ENCODE measurements at regions not wholly inside any gene's neighbourhood (a gene's known extent, or its start where the extent isn't known, plus 50 kb on each side); places are given as distances from the start of the nearest gene placed in this dataset.

GRCh38 chr2:19702267-19702666 is 199.5 kb downstream of the TTC32 start:
- H3K36me3 ChIP-seq (ENCODE audit: control insufficient read depth, insufficient read depth, low read length), result no peaks in the 10 kb centered on the region
- no peak overlapping the region for H3K4me3 ChIP-seq (ENCODE audit: low read depth, low read length)
- no peaks in the 10 kb centered on the region for H3K4me1 ChIP-seq (ENCODE audit: control insufficient read depth, insufficient read depth, low read length)
- no peaks in the 10 kb centered on the region for H3K27me3 ChIP-seq (ENCODE audit: control insufficient read depth, insufficient read depth, low read length)
- H3K9me3 ChIP-seq (ENCODE audit: control insufficient read depth, insufficient read depth, low read depth, low read length), result peaks cover 2% of the 10 kb centered on the region
- H3K9ac ChIP-seq (ENCODE audit: low read length), result no peak overlapping the region
- H3K27ac ChIP-seq (ENCODE audit: low read depth, low read length), result no peak overlapping the region

- Histone ChIP-seq H3K9me3 (ENCODE audit: control insufficient read depth, insufficient read depth, low read depth, low read length) (peaks cover 7% of the 10 kb centered on the region), H3K27me3 (ENCODE audit: control insufficient read depth, insufficient read depth, low read length) (no peaks in the 10 kb centered on the region), H3K9ac (ENCODE audit: low read length) (no peak overlapping the region), H3K4me1 (ENCODE audit: control insufficient read depth, insufficient read depth, low read length) (no peaks in the 10 kb centered on the region), H3K4me3 (ENCODE audit: low read depth, low read length) (no peak overlapping the region), H3K36me3 (ENCODE audit: control insufficient read depth, insufficient read depth, low read length) (no peaks in the 10 kb centered on the region), H3K27ac (ENCODE audit: low read depth, low read length) (no peak overlapping the region)
These were observed 200.8 kb downstream of the TTC32 start for GRCh38 chr2:19700861-19701585.

GRCh38 chr2:19697131-19697530 is 204.7 kb downstream of the TTC32 start:
- peaks cover 7% of the 10 kb centered on the region for H3K9me3 ChIP-seq (ENCODE audit: control insufficient read depth, insufficient read depth, low read depth, low read length)
- H3K4me3 ChIP-seq (ENCODE audit: low read depth, low read length), result no peak overlapping the region
- no peak overlapping the region for H3K27ac ChIP-seq (ENCODE audit: low read depth, low read length)
- H3K27me3 ChIP-seq (ENCODE audit: control insufficient read depth, insufficient read depth, low read length), result no peaks in the 10 kb centered on the region
- H3K4me1 ChIP-seq (ENCODE audit: control insufficient read depth, insufficient read depth, low read length), result no peaks in the 10 kb centered on the region
- H3K9ac ChIP-seq (ENCODE audit: low read length), result no peak overlapping the region
- H3K36me3 ChIP-seq (ENCODE audit: control insufficient read depth, insufficient read depth, low read length), result no peaks in the 10 kb centered on the region

GRCh38 chr2:19695706-19696105 is 206.1 kb downstream of the TTC32 start:
- Histone ChIP-seq H3K27ac (ENCODE audit: low read depth, low read length) (no peak overlapping the region), H3K9ac (ENCODE audit: low read length) (no peak overlapping the region), H3K4me3 (ENCODE audit: low read depth, low read length) (no peak overlapping the region), H3K36me3 (ENCODE audit: control insufficient read depth, insufficient read depth, low read length) (no peaks in the 10 kb centered on the region), H3K9me3 (ENCODE audit: control insufficient read depth, insufficient read depth, low read depth, low read length) (peaks cover 7% of the 10 kb centered on the region), H3K4me1 (ENCODE audit: control insufficient read depth, insufficient read depth, low read length) (no peaks in the 10 kb centered on the region), H3K27me3 (ENCODE audit: control insufficient read depth, insufficient read depth, low read length) (no peaks in the 10 kb centered on the region)

GRCh38 chr2:19691892-19692291 is 209.9 kb downstream of the TTC32 start:
- Histone ChIP-seq H3K27me3 (ENCODE audit: control insufficient read depth, insufficient read depth, low read length) (no peaks in the 10 kb centered on the region), H3K9ac (ENCODE audit: low read length) (no peak overlapping the region), H3K9me3 (ENCODE audit: control insufficient read depth, insufficient read depth, low read depth, low read length) (peaks cover 2% of the 10 kb centered on the region; the same call in 1 of the 2 replicates), H3K4me3 (ENCODE audit: low read depth, low read length) (no peak overlapping the region), H3K36me3 (ENCODE audit: control insufficient read depth, insufficient read depth, low read length) (no peaks in the 10 kb centered on the region), H3K27ac (ENCODE audit: low read depth, low read length) (no peak overlapping the region), H3K4me1 (ENCODE audit: control insufficient read depth, insufficient read depth, low read length) (no peaks in the 10 kb centered on the region)

GRCh38 chr2:19690429-19690828 is 211.4 kb downstream of the TTC32 start:
- H3K4me1 ChIP-seq (ENCODE audit: control insufficient read depth, insufficient read depth, low read length), result no peaks in the 10 kb centered on the region
- no peaks in the 10 kb centered on the region for H3K36me3 ChIP-seq (ENCODE audit: control insufficient read depth, insufficient read depth, low read length)
- H3K9ac ChIP-seq (ENCODE audit: low read length), result no peak overlapping the region
- no peaks in the 10 kb centered on the region for H3K9me3 ChIP-seq (ENCODE audit: control insufficient read depth, insufficient read depth, low read depth, low read length)
- H3K4me3 ChIP-seq (ENCODE audit: low read depth, low read length), result no peak overlapping the region
- no peaks in the 10 kb centered on the region for H3K27me3 ChIP-seq (ENCODE audit: control insufficient read depth, insufficient read depth, low read length)
- H3K27ac ChIP-seq (ENCODE audit: low read depth, low read length), result no peak overlapping the region

GRCh38 chr2:19689646-19690168 is 212.1 kb downstream of the TTC32 start:
- H3K27me3 ChIP-seq (ENCODE audit: control insufficient read depth, insufficient read depth, low read length), result no peaks in the 10 kb centered on the region
- no peak overlapping the region for H3K4me3 ChIP-seq (ENCODE audit: low read depth, low read length)
- H3K9ac ChIP-seq (ENCODE audit: low read length), result no peak overlapping the region
- H3K36me3 ChIP-seq (ENCODE audit: control insufficient read depth, insufficient read depth, low read length), result no peaks in the 10 kb centered on the region
- H3K9me3 ChIP-seq (ENCODE audit: control insufficient read depth, insufficient read depth, low read depth, low read length), result no peaks in the 10 kb centered on the region
- no peak overlapping the region for H3K27ac ChIP-seq (ENCODE audit: low read depth, low read length)
- H3K4me1 ChIP-seq (ENCODE audit: control insufficient read depth, insufficient read depth, low read length), result no peaks in the 10 kb centered on the region

GRCh38 chr2:19688059-19688458 is 213.7 kb downstream of the TTC32 start:
- H3K4me3 ChIP-seq (ENCODE audit: low read depth, low read length), result no peak overlapping the region

GRCh38 chr2:19687017-19687659 is 214.6 kb downstream of the TTC32 start:
- Histone ChIP-seq H3K4me1 (ENCODE audit: control insufficient read depth, insufficient read depth, low read length) (no peaks in the 10 kb centered on the region), H3K9me3 (ENCODE audit: control insufficient read depth, insufficient read depth, low read depth, low read length) (no peaks in the 10 kb centered on the region)

More at GRCh38 chr2:19688059-19688458, 213.7 kb downstream of the TTC32 start:
- H3K27me3 ChIP-seq (ENCODE audit: control insufficient read depth, insufficient read depth, low read length), result no peaks in the 10 kb centered on the region
- H3K9me3 ChIP-seq (ENCODE audit: control insufficient read depth, insufficient read depth, low read depth, low read length), result no peaks in the 10 kb centered on the region
- no peak overlapping the region for H3K27ac ChIP-seq (ENCODE audit: low read depth, low read length)
- H3K36me3 ChIP-seq (ENCODE audit: control insufficient read depth, insufficient read depth, low read length), result no peaks in the 10 kb centered on the region
- H3K4me1 ChIP-seq (ENCODE audit: control insufficient read depth, insufficient read depth, low read length), result no peaks in the 10 kb centered on the region
- H3K9ac ChIP-seq (ENCODE audit: low read length), result no peak overlapping the region

GRCh38 chr2:19686439-19686838 is 215.3 kb downstream of the TTC32 start:
- Histone ChIP-seq H3K9ac (ENCODE audit: low read length) (no peak overlapping the region), H3K4me3 (ENCODE audit: low read depth, low read length) (no peak overlapping the region), H3K27ac (ENCODE audit: low read depth, low read length) (no peak overlapping the region), H3K9me3 (ENCODE audit: control insufficient read depth, insufficient read depth, low read depth, low read length) (no peaks in the 10 kb centered on the region), H3K27me3 (ENCODE audit: control insufficient read depth, insufficient read depth, low read length) (no peaks in the 10 kb centered on the region), H3K36me3 (ENCODE audit: control insufficient read depth, insufficient read depth, low read length) (no peaks in the 10 kb centered on the region), H3K4me1 (ENCODE audit: control insufficient read depth, insufficient read depth, low read length) (no peaks in the 10 kb centered on the region)

More at GRCh38 chr2:19687017-19687659, 214.6 kb downstream of the TTC32 start:
- Histone ChIP-seq H3K36me3 (ENCODE audit: control insufficient read depth, insufficient read depth, low read length) (no peaks in the 10 kb centered on the region), H3K27ac (ENCODE audit: low read depth, low read length) (no peak overlapping the region), H3K4me3 (ENCODE audit: low read depth, low read length) (no peak overlapping the region), H3K9ac (ENCODE audit: low read length) (no peak overlapping the region), H3K27me3 (ENCODE audit: control insufficient read depth, insufficient read depth, low read length) (no peaks in the 10 kb centered on the region)

- Histone ChIP-seq H3K36me3 (ENCODE audit: control insufficient read depth, insufficient read depth, low read length) (no peaks in the 10 kb centered on the region), H3K9me3 (ENCODE audit: control insufficient read depth, insufficient read depth, low read depth, low read length) (no peaks in the 10 kb centered on the region), H3K4me1 (ENCODE audit: control insufficient read depth, insufficient read depth, low read length) (no peaks in the 10 kb centered on the region), H3K4me3 (ENCODE audit: low read depth, low read length) (no peak overlapping the region), H3K27me3 (ENCODE audit: control insufficient read depth, insufficient read depth, low read length) (no peaks in the 10 kb centered on the region), H3K27ac (ENCODE audit: low read depth, low read length) (no peak overlapping the region), H3K9ac (ENCODE audit: low read length) (no peak overlapping the region)
These were observed 216.1 kb downstream of the TTC32 start for GRCh38 chr2:19685731-19686130.

Data from HUES6 (cell line).